H9 (cell line): ENCODE measurements at regions not wholly inside any gene's neighbourhood (a gene's known extent, or its start where the extent isn't known, plus 50 kb on each side); places are given as distances from the start of the nearest gene placed in this dataset.

ENCODE experiments used
- DNase-seq: peaks from one replicate; pipeline ENCODE4 v3.0.0-alpha.2; 2017
- H2AFZ ChIP-seq: one replicate; pipeline ENCODE4 v1.6.1; 2013; ENCODE audit warnings: mild to moderate bottlenecking, low read length, control low read depth, moderate library complexity
- H2AK5ac ChIP-seq: 2 replicates; pipeline ENCODE4 v1.6.1; 2013; ENCODE audit warnings: low read length, control low read depth, mixed read lengths; ENCODE audit not compliant: insufficient read length
- H2BK120ac ChIP-seq: one replicate; pipeline ENCODE4 v1.6.1; 2013; ENCODE audit warnings: low read depth, mild to moderate bottlenecking, low read length, control low read depth, inconsistent platforms; ENCODE audit not compliant: poor library complexity, severe bottlenecking
- H2BK12ac ChIP-seq: 2 replicates; pipeline ENCODE4 v1.6.1; 2013; ENCODE audit warnings: low read length, control low read depth, mixed read lengths, low read depth; ENCODE audit not compliant: insufficient read length
- H2BK15ac ChIP-seq: 2 replicates; pipeline ENCODE4 v1.6.1; 2013; ENCODE audit warnings: low read depth, low read length, control low read depth
- H2BK20ac ChIP-seq: one replicate; pipeline ENCODE4 v1.6.1; 2013; ENCODE audit warnings: low read depth, mild to moderate bottlenecking, low read length, control low read depth, inconsistent platforms; ENCODE audit not compliant: poor library complexity, severe bottlenecking
- H2BK5ac ChIP-seq: 2 replicates; pipeline ENCODE4 v1.6.1; 2013; ENCODE audit warnings: low read length, control low read depth, mixed read lengths; ENCODE audit not compliant: insufficient read length
- H3K14ac ChIP-seq: 2 replicates; pipeline ENCODE4 v1.6.1; 2013; ENCODE audit warnings: low read length, control low read depth; ENCODE audit not compliant: insufficient read depth
- H3K18ac ChIP-seq: 2 replicates; pipeline ENCODE4 v1.6.1; 2013; ENCODE audit warnings: low read depth, mild to moderate bottlenecking, mixed read lengths, low read length, control low read depth; ENCODE audit not compliant: insufficient read length
- H3K23ac ChIP-seq: 2 replicates; pipeline ENCODE4 v1.6.1; 2013; ENCODE audit warnings: low read length, control low read depth, mixed read lengths, low read depth; ENCODE audit not compliant: insufficient read length
- H3K23me2 ChIP-seq: 2 replicates; pipeline ENCODE4 v1.6.1; 2013; ENCODE audit warnings: low read depth, mild to moderate bottlenecking, mixed read lengths, low read length, control low read depth; ENCODE audit not compliant: insufficient read length, poor library complexity, severe bottlenecking
- H3K27ac ChIP-seq: 2 replicates; pipeline ENCODE4 v1.5.1; 2013; ENCODE audit warnings: low read length, control low read depth, mixed read lengths, low read depth; ENCODE audit not compliant: insufficient read length
- H3K27me3 ChIP-seq: 2 replicates; pipeline ENCODE4 v1.6.1; 2013; ENCODE audit warnings: low read length, control low read depth, inconsistent platforms; ENCODE audit not compliant: insufficient read depth
- H3K4ac ChIP-seq: 2 replicates; pipeline ENCODE4 v1.6.1; 2013; ENCODE audit warnings: low read depth, mild to moderate bottlenecking, control low read depth, inconsistent platforms, low read length, moderate library complexity
- H3K4me1 ChIP-seq: 2 replicates; pipeline ENCODE4 v1.6.1; 2013; ENCODE audit warnings: low read length, control low read depth, inconsistent platforms; ENCODE audit not compliant: insufficient read depth
- H3K4me2 ChIP-seq: 2 replicates; pipeline ENCODE4 v1.6.1; 2013; ENCODE audit warnings: low read length, control low read depth, mixed read lengths; ENCODE audit not compliant: insufficient read length, insufficient read depth
- H3K56ac ChIP-seq: 2 replicates; pipeline ENCODE4 v1.6.1; 2013; ENCODE audit warnings: low read depth, mild to moderate bottlenecking, mixed read lengths, low read length, control low read depth; ENCODE audit not compliant: insufficient read length
- H3K79me1 ChIP-seq: 2 replicates; pipeline ENCODE4 v1.6.1; 2013; ENCODE audit warnings: low read depth, mild to moderate bottlenecking, moderate library complexity, low read length, control low read depth, inconsistent platforms; ENCODE audit not compliant: insufficient read depth, poor library complexity, severe bottlenecking
- H3K79me2 ChIP-seq: 2 replicates; pipeline ENCODE4 v1.6.1; 2013; ENCODE audit warnings: low read length, control low read depth, inconsistent platforms; ENCODE audit not compliant: insufficient read depth
- H3K9ac ChIP-seq: 2 replicates; pipeline ENCODE4 v1.6.1; 2013; ENCODE audit warnings: low read length, control low read depth, mixed read lengths; ENCODE audit not compliant: insufficient read length; ENCODE audit errors: extremely low read depth
- H3K9me3 ChIP-seq: one replicate; pipeline ENCODE4 v1.6.1; 2013; ENCODE audit warnings: low read depth, low read length, inconsistent platforms; ENCODE audit not compliant: control insufficient read depth
- H3T11ph ChIP-seq: one replicate; pipeline ENCODE4 v1.6.1; 2013; ENCODE audit warnings: mild to moderate bottlenecking, low read length, control low read depth, inconsistent platforms
- H4K20me1 ChIP-seq: one replicate; pipeline ENCODE4 v1.6.1; 2013; ENCODE audit not compliant: control insufficient read depth, insufficient read length, insufficient read depth
- H4K5ac ChIP-seq: 2 replicates; pipeline ENCODE4 v1.6.1; 2013; ENCODE audit warnings: low read depth, mild to moderate bottlenecking, mixed read lengths, low read length, control low read depth; ENCODE audit not compliant: insufficient read length
- H4K8ac ChIP-seq: replicated peaks from 2 replicates; pipeline ENCODE4 v1.6.1; 2013; ENCODE audit warnings: low read length, control low read depth, mixed read lengths, low read depth; ENCODE audit not compliant: insufficient read length
- H4K91ac ChIP-seq: 2 replicates; pipeline ENCODE4 v1.6.1; 2013; ENCODE audit warnings: low read depth, mild to moderate bottlenecking, moderate library complexity, mixed read lengths, low read length, control low read depth; ENCODE audit not compliant: insufficient read length
- H3K27ac Mint-ChIP-seq, 3 experiments: 2 replicates in 2 of 3; 3 replicates in 1 of 3; pipeline ENCODE4 v1.8.0; 2020 to 2021; ENCODE audit warnings: mixed read lengths in 3 of 3, mild to moderate bottlenecking in 1 of 3, moderate library complexity in 1 of 3
- H3K27me3 Mint-ChIP-seq: 2 replicates; pipeline ENCODE4 v1.8.0; 2021; ENCODE audit warnings: low read depth, mild to moderate bottlenecking, moderate library complexity, mixed read lengths
- H3K36me3 Mint-ChIP-seq, 3 experiments: 2 replicates in 2 of 3; 3 replicates in 1 of 3; pipeline ENCODE4 v1.8.0; 2020 to 2021; ENCODE audit warnings: low read depth in 3 of 3, mixed read lengths in 3 of 3; ENCODE audit not compliant: insufficient read depth in 1 of 3
- H3K4me1 Mint-ChIP-seq, 2 experiments: 2 replicates each; pipeline ENCODE4 v1.8.0; 2020; ENCODE audit warnings: mixed read lengths in 2 of 2
- H3K4me3 Mint-ChIP-seq, 2 experiments: 2 replicates in 1 of 2; 3 replicates in 1 of 2; pipeline ENCODE4 v1.8.0; 2020 to 2021; ENCODE audit warnings: mild to moderate bottlenecking in 2 of 2, mixed read lengths in 2 of 2, moderate library complexity in 1 of 2
- H3K9me3 Mint-ChIP-seq, 2 experiments: 2 replicates in 1 of 2; 3 replicates in 1 of 2; pipeline ENCODE4 v1.8.0; 2020; ENCODE audit warnings: mild to moderate bottlenecking in 2 of 2, mixed read lengths in 2 of 2, moderate library complexity in 1 of 2
- CTCF ChIP-seq: fragments of 200-600 bp; sonication (generic); conservative IDR thresholded peaks from 3 replicates; pipeline ENCODE4 v1.8.0; 2021; ENCODE audit warnings: antibody characterized with exemption, mild to moderate bottlenecking
- WGBS: extraction: QIAGEN DNeasy Blood & Tissue Kit; methylation state at CpG from one replicate; pipeline ENCODE4 v1.1.7; 2013; ENCODE audit warnings: missing lambda C conversion rate, low lambda C conversion rate, mixed read lengths; ENCODE audit not compliant: insufficient read length; ENCODE audit errors: extremely low coverage; 5-methylcytosine and 5-hydroxymethylcytosine counted together

GRCh38 chrX:9172464-9172850 lies 138.5 kb upstream of the FAM9B start:
- H3K4me1 Mint-ChIP-seq: no peaks in the 10 kb centered on the region
- Histone ChIP-seq H3K79me2 (no peaks in the 10 kb centered on the region), H3K9me3 (no peaks in the 10 kb centered on the region), H3K14ac (no peak overlapping the region), H3K18ac (no peak overlapping the region), H4K5ac (no peak overlapping the region), H2BK5ac (no peak overlapping the region), H3K27ac (no peak overlapping the region), H2BK12ac (no peak overlapping the region), H3K23ac (no peak overlapping the region), H3K4ac (no peak overlapping the region), H4K20me1 (no peaks in the 10 kb centered on the region), H3K27me3 (no peaks in the 10 kb centered on the region), H3K4me2 (no peak overlapping the region), H3K79me1 (no peaks in the 10 kb centered on the region), H3K9ac (no peak overlapping the region), H3K56ac (no peak overlapping the region), H2AK5ac (no peak overlapping the region), H2AFZ (no peak overlapping the region), H4K8ac (no peak overlapping the region), H2BK120ac (no peak overlapping the region), H2BK15ac (no peak overlapping the region), H3K4me1 (no peaks in the 10 kb centered on the region), H3T11ph (no peak overlapping the region), H2BK20ac (no peak overlapping the region), H4K91ac (no peak overlapping the region), H3K23me2 (no peaks in the 10 kb centered on the region)
- DNase-seq: no peak
- no peaks in the 10 kb centered on the region for H3K27me3 Mint-ChIP-seq
- H3K27ac Mint-ChIP-seq: no peak overlapping the region
- H3K36me3 Mint-ChIP-seq: peaks cover 3 to 10% (median 9%) of the 10 kb centered on the region in 3 experiments; a peak in 5 of 7 replicates
- TF ChIP-seq CTCF: no peak
- no CpG with 5 or more reads among the region's 6 CpGs for WGBS
- no peak overlapping the region for H3K4me3 Mint-ChIP-seq
- H3K9me3 Mint-ChIP-seq: peaks cover 20 to 45% of the 10 kb centered on the region in 2 experiments
